Adrenal gland (tissue), 9 donors: ENCODE measurements at regions not wholly inside any gene's neighbourhood (a gene's known extent, or its start where the extent isn't known, plus 50 kb on each side); places are given as distances from the start of the nearest gene placed in this dataset.

Experiments
- DNase-seq, 7 donors: peaks; one replicate each; pipeline ENCODE4 v3.0.0-alpha.2; 2019 to 2020
- H3K27ac ChIP-seq, 5 donors: fragments of 200-600 bp; sonication (generic) in 4 of 5; 1 replicate in 3 of 5; 2 replicates in 2 of 5; pipeline versions ENCODE4 v1.5.1 to v1.8.0; 2016 to 2020; ENCODE audit warnings: mild to moderate bottlenecking in 1 of 5
- H3K27me3 ChIP-seq: fragments of 200-600 bp; 2 replicates; pipeline ENCODE4 v1.8.0; 2021
- H3K36me3 ChIP-seq, 2 donors: fragments of 200-600 bp; replicated peaks in 1 of 2; 1 replicate in 1 of 2; 2 replicates in 1 of 2; pipeline versions ENCODE4 v1.5.1 to v1.8.0; 2018 to 2022
- H3K4me1 ChIP-seq, 2 donors: fragments of 200-600 bp; replicated peaks in 1 of 2; 1 replicate in 1 of 2; 2 replicates in 1 of 2; pipeline versions ENCODE4 v1.5.1 to v1.8.0; 2018 to 2021
- H3K4me3 ChIP-seq, 4 donors: fragments of 200-600 bp; sonication (generic) in 3 of 4; one replicate each; pipeline ENCODE4 v1.5.1; 2016 to 2018
- H3K9me3 ChIP-seq, 3 donors: fragments of 200-600 bp; sonication (generic) in 1 of 3; replicated peaks in 1 of 3; 1 replicate in 2 of 3; 2 replicates in 1 of 3; pipeline versions ENCODE4 v1.5.1 to v1.8.0; 2016 to 2021
- CTCF ChIP-seq, 6 experiments: fragments of 450-650 bp in 4 of 6; fragments of 200-600 bp in 2 of 6; sonication (generic) in 1 of 6; IDR thresholded peaks; 1 replicate in 5 of 6; 2 replicates in 1 of 6; pipeline versions ENCODE4 v1.5.1 to v1.8.0; 2016 to 2021; ENCODE audit warnings: antibody characterized with exemption in 6 of 6, mild to moderate bottlenecking in 2 of 6, moderate library complexity in 1 of 6
- POLR2A ChIP-seq, 2 donors: fragments of 450-650 bp; IDR thresholded peaks; one replicate each; pipeline ENCODE4 v1.6.1; 2017; ENCODE audit warnings: antibody characterized with exemption in 2 of 2, mild to moderate bottlenecking in 2 of 2, moderate library complexity in 1 of 2
- WGBS, 4 donors: extraction: QIAGEN DNeasy Blood & Tissue Kit in 2 of 4; methylation state at CpG; one replicate each; pipeline versions ENCODE4 v1.1.5 to v1.1.7; 2013 to 2017; 5-methylcytosine and 5-hydroxymethylcytosine counted together
- intact Hi-C, 2 donors: fragments of 100-400 bp; cut with DNase I; formaldehyde crosslinking; loops; one replicate each; pipeline versions ENCODE4 v1.14.1 to v1.15.0; 2022 to 2023
- donor health status: healthy with polysubstance abuse.
- donor health status: Bipolar disorder and iron deficiency.
- donor health status: DM: yes; HTN: yes; CAD: no.
- donor health status: DM: no; HTN: no; CAD: no.
- donor health status: DM: no; HTN: no; CAD: no.

- H3K27me3 ChIP-seq: no peaks in the 10 kb centered on the region
- H3K27ac ChIP-seq: no peak overlapping the region
- WGBS, 4 donors: 59 to 68% (median 62%) methylated on average over 7 of the region's 7 CpGs
- no peak for TF ChIP-seq CTCF (IDR thresholded peaks at IDR 0.05)
- TF ChIP-seq POLR2A (IDR thresholded peaks at IDR 0.05): no peak
- H3K36me3 ChIP-seq: no peaks in the 10 kb centered on the region
- no peak overlapping the region for H3K4me3 ChIP-seq
- intact Hi-C loops: no loop called here
- H3K9me3 ChIP-seq: no peaks in the 10 kb centered on the region
- no peaks in the 10 kb centered on the region for H3K4me1 ChIP-seq
- DNase-seq: no peak
Observed at GRCh38 chr10:128462844-128463243, 336.6 kb upstream of the MKI67 start.

GRCh38 chr10:128463991-128464760 lies 338.0 kb upstream of the MKI67 start:
- Histone ChIP-seq H3K36me3 (no peaks in the 10 kb centered on the region), H3K27me3 (no peaks in the 10 kb centered on the region), H3K9me3 (no peaks in the 10 kb centered on the region), H3K4me3 (no peak overlapping the region), H3K27ac (no peak overlapping the region), H3K4me1 (no peaks in the 10 kb centered on the region)
- intact Hi-C loops: no loop called here
- WGBS, 4 donors: 58 to 76% (median 71%) methylated on average over 4 of the region's 4 CpGs
- TF ChIP-seq POLR2A (IDR thresholded peaks at IDR 0.05): no peak
- TF ChIP-seq CTCF (IDR thresholded peaks at IDR 0.05): no peak
- DNase-seq: peak in 4 of 7 donors; percentile 2 to 69 (median 52)

GRCh38 chr10:128465697-128466096 lies 339.5 kb upstream of the MKI67 start:
- H3K27me3 ChIP-seq: no peaks in the 10 kb centered on the region
- DNase-seq: no peak

GRCh38 chr10:128466831-128467371 lies 340.7 kb upstream of the MKI67 start:
- Histone ChIP-seq H3K27ac (no peak overlapping the region), H3K36me3 (no peaks in the 10 kb centered on the region), H3K4me1 (no peaks in the 10 kb centered on the region), H3K4me3 (no peak overlapping the region), H3K27me3 (no peaks in the 10 kb centered on the region), H3K9me3 (no peaks in the 10 kb centered on the region)
- 84 to 91% (median 88%) methylated on average over 6 to 14 of the region's 14 CpGs for WGBS, 4 donors
- no peak for DNase-seq
- TF ChIP-seq CTCF (IDR thresholded peaks at IDR 0.05) (no peak), POLR2A (IDR thresholded peaks at IDR 0.05) (no peak)
- intact Hi-C loops: no loop called here

More at GRCh38 chr10:128465697-128466096, 339.5 kb upstream of the MKI67 start:
- H3K4me1 ChIP-seq: no peaks in the 10 kb centered on the region
- no peaks in the 10 kb centered on the region for H3K36me3 ChIP-seq
- H3K4me3 ChIP-seq: no peak overlapping the region
- intact Hi-C loops: no loop called here
- WGBS, 4 donors: 62 to 83% (median 68%) methylated on average over 10 to 11 of the region's 11 CpGs
- H3K27ac ChIP-seq: no peak overlapping the region
- no peak for TF ChIP-seq CTCF (IDR thresholded peaks at IDR 0.05)
- no peak for TF ChIP-seq POLR2A (IDR thresholded peaks at IDR 0.05)
- no peaks in the 10 kb centered on the region for H3K9me3 ChIP-seq
